GM21390 (cell line): ENCODE measurements at regions not wholly inside any gene's neighbourhood (a gene's known extent, or its start where the extent isn't known, plus 50 kb on each side); places are given as distances from the start of the nearest gene placed in this dataset.
"Not testable (repeated sequence)": the region's sequence is repeated elsewhere in the genome, so short reads cannot be mapped to it uniquely, and the experiment has no call there.

Experiments
- ATAC-seq: cut with Tn5 transposase; IDR thresholded peaks from one replicate; pipeline ENCODE4 v1.9.1; 2021; ENCODE audit not compliant: unreplicated experiment

GRCh38 chr12:77229640-77230442 is 164.5 kb upstream of the E2F7 start:
- no peak for ATAC-seq

- ATAC-seq: no peak
Observed at GRCh38 chr12:77228376-77228775, 163.0 kb upstream of the E2F7 start.

GRCh38 chr12:77226368-77226767 is 161.0 kb upstream of the E2F7 start:
- ATAC-seq: no peak

GRCh38 chr12:77225373-77225772 is 160.0 kb upstream of the E2F7 start:
- no peak for ATAC-seq

GRCh38 chr12:77224346-77224745 is 159.0 kb upstream of the E2F7 start:
- no peak for ATAC-seq

GRCh38 chr12:77222336-77222735 is 157.0 kb upstream of the E2F7 start:
- no peak for ATAC-seq

GRCh38 chr12:77220586-77220985 is 155.2 kb upstream of the E2F7 start:
- ATAC-seq: no peak

- peak; percentile 58 for ATAC-seq
Observed at GRCh38 chr12:77218278-77218677, 152.9 kb upstream of the E2F7 start.

- not testable (repeated sequence) for ATAC-seq
Observed at GRCh38 chr12:77216136-77216535, 150.8 kb upstream of the E2F7 start.

- ATAC-seq: no peak
Observed at GRCh38 chr12:77214136-77214535, 148.8 kb upstream of the E2F7 start.

- ATAC-seq: no peak
Observed at GRCh38 chr12:77213319-77213718, 147.9 kb upstream of the E2F7 start.

GRCh38 chr12:77210724-77211123 is 145.4 kb upstream of the E2F7 start:
- ATAC-seq: no peak

- no peak for ATAC-seq
Observed at GRCh38 chr12:77204083-77204482, 138.7 kb upstream of the E2F7 start.

- no peak for ATAC-seq
Observed at GRCh38 chr12:77202457-77203060, 137.2 kb upstream of the E2F7 start.

GRCh38 chr12:77189901-77190416 is 124.6 kb upstream of the E2F7 start:
- ATAC-seq: no peak

- ATAC-seq: no peak
Observed at GRCh38 chr12:77189458-77189857, 124.1 kb upstream of the E2F7 start.

- no peak for ATAC-seq
Observed at GRCh38 chr12:77179515-77179914, 114.1 kb upstream of the E2F7 start.

- ATAC-seq: no peak
Observed at GRCh38 chr12:77167801-77168200, 102.4 kb upstream of the E2F7 start.

- ATAC-seq: no peak
Observed at GRCh38 chr12:77166696-77167095, 101.3 kb upstream of the E2F7 start.

GRCh38 chr12:77163074-77164038 is 98.0 kb upstream of the E2F7 start:
- no peak for ATAC-seq

- no peak for ATAC-seq
Observed at GRCh38 chr12:77161944-77162343, 96.6 kb upstream of the E2F7 start.
